CD8-positive, alpha-beta memory T cell (primary cell): ENCODE measurements at regions not wholly inside any gene's neighbourhood (a gene's known extent, or its start where the extent isn't known, plus 50 kb on each side); places are given as distances from the start of the nearest gene placed in this dataset.

Experiments used
- CTCF ChIA-PET: fragments of 350-600 bp; sonication (Branson Sonifier 250); formaldehyde crosslinking; loops from one replicate; lab custom pipeline; 2021; ENCODE audit warnings: antibody characterized with exemption; lab: Charles Lee
- POLR2A ChIA-PET: fragments of 350-600 bp; sonication (Branson Sonifier 250); formaldehyde crosslinking; loops from one replicate; lab custom pipeline; 2021; ENCODE audit warnings: antibody characterized with exemption; lab: Charles Lee
- DNase-seq, 5 donors: peaks; one replicate each; pipeline versions ENCODE4 v3.0.0 to v3.0.0-alpha.2; 2020 to 2022; ENCODE audit warnings: mixed read lengths in 1 of 5
- H3K27ac ChIP-seq: one replicate; pipeline ENCODE4 v1.7.0; 2013; ENCODE audit warnings: low read depth, mild to moderate bottlenecking, low read length, moderate library complexity
- H3K27me3 ChIP-seq: 2 replicates; pipeline ENCODE4 v1.7.0; 2013; ENCODE audit warnings: low read length, mild to moderate bottlenecking; ENCODE audit not compliant: insufficient read depth, poor library complexity, severe bottlenecking
- H3K36me3 ChIP-seq: 2 replicates; pipeline ENCODE4 v1.7.0; 2013; ENCODE audit warnings: mild to moderate bottlenecking, low read length, moderate library complexity; ENCODE audit not compliant: insufficient read depth
- H3K4me1 ChIP-seq: 2 replicates; pipeline ENCODE4 v1.7.0; 2013; ENCODE audit warnings: mild to moderate bottlenecking, low read length, moderate library complexity; ENCODE audit not compliant: insufficient read depth
- H3K4me3 ChIP-seq: 2 replicates; pipeline ENCODE4 v1.7.0; 2013; ENCODE audit warnings: mild to moderate bottlenecking, low read length
- H3K9me3 ChIP-seq: 2 replicates; pipeline ENCODE4 v1.7.0; 2013; ENCODE audit warnings: mild to moderate bottlenecking, low read length
- H3K27ac Mint-ChIP-seq, 8 donors: one replicate each; pipeline ENCODE4 v1.8.0; 2020 to 2021; ENCODE audit warnings: mixed read lengths in 8 of 8, mild to moderate bottlenecking in 6 of 8, inconsistent platforms in 3 of 8, moderate library complexity in 3 of 8
- H3K27me3 Mint-ChIP-seq, 2 donors: one replicate each; pipeline ENCODE4 v1.8.0; 2020 to 2021; ENCODE audit warnings: mixed read lengths in 2 of 2, mild to moderate bottlenecking in 1 of 2, moderate library complexity in 1 of 2
- H3K36me3 Mint-ChIP-seq, 3 donors: one replicate each; pipeline ENCODE4 v1.8.0; 2020 to 2021; ENCODE audit warnings: mixed read lengths in 3 of 3, inconsistent platforms in 1 of 3, mild to moderate bottlenecking in 1 of 3
- H3K4me1 Mint-ChIP-seq, 3 donors: one replicate each; pipeline ENCODE4 v1.8.0; 2020 to 2021; ENCODE audit warnings: mixed read lengths in 3 of 3, inconsistent platforms in 1 of 3, mild to moderate bottlenecking in 1 of 3
- H3K4me3 Mint-ChIP-seq, 7 donors: one replicate each; pipeline ENCODE4 v1.8.0; 2020 to 2021; ENCODE audit warnings: mixed read lengths in 7 of 7, mild to moderate bottlenecking in 6 of 7, moderate library complexity in 4 of 7, inconsistent platforms in 2 of 7
- H3K9me3 Mint-ChIP-seq, 5 donors: one replicate each; pipeline ENCODE4 v1.8.0; 2020 to 2022; ENCODE audit warnings: mixed read lengths in 5 of 5, mild to moderate bottlenecking in 3 of 5, moderate library complexity in 2 of 5, inconsistent platforms in 1 of 5

DNA sequence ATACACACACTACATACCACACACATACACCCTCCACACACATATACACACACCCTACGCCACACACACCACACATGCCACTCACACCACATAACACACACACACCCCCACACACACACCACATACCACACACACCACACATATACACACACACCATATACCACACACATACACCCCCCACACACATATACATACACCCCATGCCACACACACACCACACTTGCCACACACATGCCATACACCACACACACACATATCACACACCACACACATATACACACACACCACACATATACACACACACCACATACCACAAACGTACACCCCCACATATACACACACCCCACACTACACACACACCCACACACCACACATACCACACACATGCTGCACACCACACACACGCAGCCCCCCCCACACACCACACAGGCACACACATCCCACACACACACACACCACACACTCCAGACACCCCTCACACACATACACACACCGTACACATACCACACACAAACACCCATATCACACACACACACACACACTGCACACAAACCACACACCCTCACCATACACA lies 76.7 kb upstream of the TMPRSS2 start:
- ChIA-PET POLR2A (no interaction called here), CTCF (no interaction called here)
- Histone ChIP-seq H3K27me3 (no peaks in the 10 kb centered on the region), H3K36me3 (no peaks in the 10 kb centered on the region), H3K9me3 (no peaks in the 10 kb centered on the region), H3K4me3 (no peak overlapping the region), H3K27ac (no peak overlapping the region), H3K4me1 (no peaks in the 10 kb centered on the region)
- Mint-ChIP-seq H3K4me1 (no peaks in the 10 kb centered on the region), H3K9me3 (peaks cover 2 to 18% (median 14%) of the 10 kb centered on the region in 5 donors), H3K4me3 (no peak overlapping the region), H3K27me3 (peaks cover 6 to 22% of the 10 kb centered on the region in 2 donors), H3K27ac (no peak overlapping the region), H3K36me3 (peaks cover 0 to 1% (median 0%) of the 10 kb centered on the region in 3 donors)
- no peak for DNase-seq

GRCh38 chr21:41583274-41583790 lies 75.4 kb upstream of the TMPRSS2 start:
- H3K4me3 Mint-ChIP-seq = no peak overlapping the region
- peaks cover 0 to 1% (median 0%) of the 10 kb centered on the region in 3 donors for H3K36me3 Mint-ChIP-seq
- H3K9me3 ChIP-seq = no peaks in the 10 kb centered on the region
- H3K27me3 ChIP-seq = no peaks in the 10 kb centered on the region
- no peaks in the 10 kb centered on the region for H3K4me1 Mint-ChIP-seq
- no peak overlapping the region for H3K27ac Mint-ChIP-seq
- peaks cover 5 to 24% (median 16%) of the 10 kb centered on the region in 5 donors for H3K9me3 Mint-ChIP-seq
- peaks cover 6 to 18% of the 10 kb centered on the region in 2 donors for H3K27me3 Mint-ChIP-seq
- ChIA-PET CTCF (no interaction called here), POLR2A (no interaction called here)
- no peak for DNase-seq
- no peak overlapping the region for H3K27ac ChIP-seq
- H3K4me3 ChIP-seq = no peak overlapping the region
- no peaks in the 10 kb centered on the region for H3K4me1 ChIP-seq
- no peaks in the 10 kb centered on the region for H3K36me3 ChIP-seq

DNA sequence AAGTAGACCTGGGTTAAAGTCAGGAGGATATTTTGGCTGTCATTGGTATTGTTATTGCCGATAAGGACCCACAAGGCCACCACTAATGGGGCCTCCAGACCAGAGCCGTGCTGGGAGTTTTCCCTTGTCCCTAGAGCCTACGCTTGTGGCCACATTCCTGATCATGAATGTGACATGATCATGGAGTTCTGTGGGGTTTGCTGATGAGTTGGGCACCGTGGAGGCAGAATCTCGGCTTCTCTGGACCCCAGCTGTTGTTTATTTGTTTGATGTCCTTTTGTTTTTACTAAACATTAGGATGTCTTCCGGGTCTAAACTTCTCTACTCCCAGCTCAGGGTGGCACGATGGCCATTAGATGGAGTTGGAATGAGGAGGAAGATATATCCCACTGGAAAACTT lies 74.9 kb upstream of the TMPRSS2 start:
- H3K9me3 ChIP-seq = no peaks in the 10 kb centered on the region
- Mint-ChIP-seq H3K9me3 (peaks cover 2 to 24% (median 16%) of the 10 kb centered on the region in 5 donors), H3K27ac (no peak overlapping the region), H3K4me1 (no peaks in the 10 kb centered on the region), H3K36me3 (no peaks in the 10 kb centered on the region), H3K27me3 (peaks cover 6 to 18% of the 10 kb centered on the region in 2 donors), H3K4me3 (no peak overlapping the region)
- H3K27me3 ChIP-seq = no peaks in the 10 kb centered on the region
- H3K4me3 ChIP-seq = no peak overlapping the region
- H3K27ac ChIP-seq = no peak overlapping the region
- no peaks in the 10 kb centered on the region for H3K4me1 ChIP-seq
- DNase-seq = no peak
- POLR2A ChIA-PET = no interaction called here
- H3K36me3 ChIP-seq = no peaks in the 10 kb centered on the region
- CTCF ChIA-PET = no interaction called here

GRCh38 chr21:41582298-41582840 lies 74.4 kb upstream of the TMPRSS2 start:
- H3K4me1 ChIP-seq = no peaks in the 10 kb centered on the region
- no peaks in the 10 kb centered on the region for H3K36me3 ChIP-seq
- peaks cover 4 to 25% (median 17%) of the 10 kb centered on the region in 5 donors for H3K9me3 Mint-ChIP-seq
- ChIA-PET POLR2A (no interaction called here), CTCF (no interaction called here)
- no peaks in the 10 kb centered on the region for H3K4me1 Mint-ChIP-seq
- peaks cover 6 to 18% of the 10 kb centered on the region in 2 donors for H3K27me3 Mint-ChIP-seq
- H3K27me3 ChIP-seq = no peaks in the 10 kb centered on the region
- no peak for DNase-seq
- H3K36me3 Mint-ChIP-seq = no peaks in the 10 kb centered on the region
- no peak overlapping the region for H3K27ac Mint-ChIP-seq
- H3K9me3 ChIP-seq = no peaks in the 10 kb centered on the region
- H3K4me3 ChIP-seq = no peak overlapping the region
- no peak overlapping the region for H3K4me3 Mint-ChIP-seq
- H3K27ac ChIP-seq = no peak overlapping the region

DNA sequence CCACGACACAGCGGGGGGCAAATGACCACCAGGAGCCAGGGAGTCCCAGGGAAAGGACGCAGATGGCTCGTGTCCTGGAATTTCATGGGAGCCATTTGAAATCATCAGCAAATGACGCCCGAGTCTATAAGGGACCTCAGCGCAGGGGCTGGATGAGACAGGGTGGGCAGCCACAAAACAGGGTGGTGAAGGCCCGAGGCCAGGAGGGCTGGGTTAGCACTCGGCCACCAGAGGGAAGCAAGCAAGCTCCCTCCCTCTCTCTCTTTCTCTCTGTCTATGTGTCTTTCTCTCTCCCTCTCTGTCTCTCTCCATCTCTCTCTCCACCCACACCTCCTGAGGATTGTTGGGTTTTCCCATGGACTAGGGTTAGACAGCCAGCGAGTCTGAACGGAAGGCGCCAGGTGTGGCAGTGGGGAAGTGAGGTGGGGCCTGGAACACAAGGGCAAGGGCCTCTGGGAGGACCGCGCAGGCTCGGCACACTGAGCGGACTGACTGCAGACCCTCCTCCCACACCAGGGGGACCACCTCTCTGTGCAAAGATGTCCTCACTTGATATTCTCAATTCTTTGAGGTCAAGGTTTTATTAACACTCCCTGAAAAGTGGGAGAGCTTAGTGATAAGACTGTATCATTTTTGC lies 73.8 kb upstream of the TMPRSS2 start:
- Mint-ChIP-seq H3K4me3 (no peak overlapping the region), H3K27me3 (peaks cover 6 to 18% of the 10 kb centered on the region in 2 donors), H3K4me1 (no peaks in the 10 kb centered on the region), H3K9me3 (peaks cover 11 to 24% (median 17%) of the 10 kb centered on the region in 5 donors), H3K27ac (no peak overlapping the region), H3K36me3 (no peaks in the 10 kb centered on the region)
- H3K27me3 ChIP-seq = no peaks in the 10 kb centered on the region
- no peaks in the 10 kb centered on the region for H3K36me3 ChIP-seq
- no peaks in the 10 kb centered on the region for H3K9me3 ChIP-seq
- no peaks in the 10 kb centered on the region for H3K4me1 ChIP-seq
- POLR2A ChIA-PET = no interaction called here
- no peak for DNase-seq
- CTCF ChIA-PET = no interaction called here
- H3K4me3 ChIP-seq = no peak overlapping the region
- no peak overlapping the region for H3K27ac ChIP-seq

DNA sequence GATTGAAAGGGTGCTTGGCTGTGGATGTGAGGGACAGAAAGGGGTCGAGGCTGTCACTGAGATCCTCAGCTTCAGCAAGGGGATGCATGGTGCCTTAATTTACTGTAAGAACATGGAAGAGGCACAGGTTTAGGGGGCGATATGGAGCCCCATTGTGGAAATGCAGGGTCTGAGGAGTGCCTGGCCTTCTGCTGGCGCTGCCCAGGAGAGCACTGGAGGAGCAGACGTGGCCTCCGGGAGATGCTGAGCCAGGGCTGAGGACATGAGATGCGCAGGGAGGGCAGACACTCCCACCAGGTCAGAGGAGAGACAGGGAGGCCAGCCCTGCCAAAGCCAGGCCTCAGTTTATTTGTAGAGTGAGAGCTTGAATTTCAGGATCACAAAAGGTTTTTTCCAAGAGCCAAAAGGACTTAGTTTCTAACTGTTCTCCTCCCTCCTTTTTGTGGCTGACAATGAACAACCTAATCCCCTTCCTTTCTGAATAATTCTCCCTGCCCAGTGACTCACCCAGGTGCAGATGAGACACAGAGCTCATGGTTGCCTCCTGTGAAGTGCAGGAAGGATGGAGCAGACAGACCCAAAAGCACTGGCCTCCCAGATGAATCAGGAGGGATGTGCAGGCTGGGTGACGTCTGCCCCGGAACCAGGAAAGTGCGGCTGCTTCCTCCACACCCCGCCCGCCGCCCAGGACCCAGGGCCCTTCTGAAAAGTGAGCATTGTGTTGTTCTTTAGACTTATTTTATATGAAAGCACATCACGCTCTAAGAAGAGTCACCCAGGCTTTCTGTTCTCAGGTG lies 73.0 kb upstream of the TMPRSS2 start:
- Mint-ChIP-seq H3K4me3 (no peak overlapping the region), H3K27ac (no peak overlapping the region), H3K9me3 (peaks cover 14 to 30% (median 20%) of the 10 kb centered on the region in 5 donors), H3K27me3 (peaks cover 10 to 20% of the 10 kb centered on the region in 2 donors), H3K4me1 (no peaks in the 10 kb centered on the region), H3K36me3 (no peaks in the 10 kb centered on the region)
- CTCF ChIA-PET = no interaction called here
- no peak for DNase-seq
- no peaks in the 10 kb centered on the region for H3K27me3 ChIP-seq
- no peak overlapping the region for H3K27ac ChIP-seq
- POLR2A ChIA-PET = no interaction called here
- no peaks in the 10 kb centered on the region for H3K9me3 ChIP-seq
- H3K4me1 ChIP-seq = no peaks in the 10 kb centered on the region
- no peaks in the 10 kb centered on the region for H3K36me3 ChIP-seq
- H3K4me3 ChIP-seq = no peak overlapping the region

DNA sequence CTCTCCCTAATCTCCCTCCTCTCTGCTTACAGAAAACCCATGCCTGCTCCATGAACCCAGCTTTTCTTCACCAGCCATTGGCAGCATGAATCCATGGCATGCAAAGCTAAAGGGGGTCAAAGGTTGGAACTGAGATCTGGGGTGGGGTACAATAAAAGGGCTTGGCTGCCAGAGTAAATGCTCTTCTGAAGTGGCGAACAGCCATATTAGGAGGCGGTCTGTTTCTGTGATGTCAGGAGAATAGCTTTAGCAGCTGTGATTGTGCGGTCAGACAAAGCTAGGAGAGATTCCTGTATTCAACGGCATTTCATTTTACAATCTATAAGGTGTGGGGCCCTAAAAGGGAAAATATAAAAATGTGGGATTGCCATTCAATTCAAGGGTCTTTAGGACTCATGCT lies 71.7 kb upstream of the TMPRSS2 start:
- no peak overlapping the region for H3K27ac ChIP-seq
- Mint-ChIP-seq H3K9me3 (peaks cover 14 to 34% (median 20%) of the 10 kb centered on the region in 5 donors), H3K27ac (no peak overlapping the region), H3K4me1 (no peaks in the 10 kb centered on the region), H3K4me3 (no peak overlapping the region), H3K36me3 (no peaks in the 10 kb centered on the region), H3K27me3 (peaks cover 14 to 22% of the 10 kb centered on the region in 2 donors)
- POLR2A ChIA-PET = no interaction called here
- CTCF ChIA-PET = no interaction called here
- H3K4me3 ChIP-seq = no peak overlapping the region
- H3K27me3 ChIP-seq = no peaks in the 10 kb centered on the region
- no peaks in the 10 kb centered on the region for H3K9me3 ChIP-seq
- H3K36me3 ChIP-seq = no peaks in the 10 kb centered on the region
- DNase-seq = no peak
- H3K4me1 ChIP-seq = no peaks in the 10 kb centered on the region

DNA sequence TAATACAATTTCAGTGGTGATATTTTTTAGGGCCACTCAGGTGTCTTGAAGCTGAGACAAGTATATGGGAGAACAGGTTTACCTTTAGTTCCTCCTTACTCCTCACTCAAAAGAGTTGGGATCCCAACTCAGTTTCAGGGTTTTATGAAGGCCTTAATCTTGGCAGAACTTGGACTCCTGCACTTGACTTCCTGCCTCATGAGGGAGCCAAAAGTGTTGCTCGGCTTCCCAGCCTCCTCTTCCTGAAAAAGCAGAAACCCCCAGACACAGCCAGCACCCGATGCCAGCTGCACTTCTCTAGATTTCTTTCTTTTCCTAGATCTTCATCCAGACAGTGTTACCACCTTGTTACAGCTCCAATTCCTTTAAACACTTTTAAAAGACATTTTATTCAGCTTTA lies 70.8 kb upstream of the TMPRSS2 start:
- Mint-ChIP-seq H3K27me3 (peaks cover 14 to 31% of the 10 kb centered on the region in 2 donors), H3K27ac (no peak overlapping the region), H3K9me3 (peaks cover 20 to 34% (median 22%) of the 10 kb centered on the region in 5 donors), H3K36me3 (peaks cover 0 to 5% (median 3%) of the 10 kb centered on the region in 3 donors), H3K4me3 (no peak overlapping the region), H3K4me1 (no peaks in the 10 kb centered on the region)
- ChIA-PET CTCF (no interaction called here), POLR2A (no interaction called here)
- H3K4me3 ChIP-seq = no peak overlapping the region
- no peaks in the 10 kb centered on the region for H3K4me1 ChIP-seq
- H3K36me3 ChIP-seq = no peaks in the 10 kb centered on the region
- DNase-seq = no peak
- no peak overlapping the region for H3K27ac ChIP-seq
- H3K27me3 ChIP-seq = no peaks in the 10 kb centered on the region
- no peaks in the 10 kb centered on the region for H3K9me3 ChIP-seq
